GM12891 (cell line): ENCODE measurements at regions not wholly inside any gene's neighbourhood (a gene's known extent, or its start where the extent isn't known, plus 50 kb on each side); places are given as distances from the start of the nearest gene placed in this dataset.

Experiments used
- POLR2A ChIP-seq: IDR thresholded peaks from 2 replicates; pipeline ENCODE4 v1.6.1; 2011; ENCODE audit warnings: low read depth, low read length, control low read depth
- TAF1 ChIP-seq: IDR thresholded peaks from 2 replicates; pipeline ENCODE4 v1.6.1; 2011; ENCODE audit warnings: low read depth, low read length, control low read depth

GRCh38 chr5:86108825-86109224, 508.9 kb upstream of the COX7C start:
- TF ChIP-seq TAF1 (no peak), POLR2A (no peak)
